Endothelial cell of umbilical vein (primary cell): ENCODE measurements at regions not wholly inside any gene's neighbourhood (a gene's known extent, or its start where the extent isn't known, plus 50 kb on each side); places are given as distances from the start of the nearest gene placed in this dataset.

Experiments used
- CTCF ChIP-seq, 2 donors: IDR thresholded peaks; 1 replicate in 1 of 2; 2 replicates in 1 of 2; pipeline ENCODE4 v1.5.1; 2011; ENCODE audit warnings: low read length in 2 of 2, mild to moderate bottlenecking in 2 of 2, moderate library complexity in 2 of 2, control low read depth in 1 of 2, inconsistent platforms in 1 of 2, low read depth in 1 of 2; ENCODE audit not compliant: insufficient read depth in 1 of 2; ENCODE audit errors: extremely low read depth in 1 of 2
- EZH2 ChIP-seq: IDR thresholded peaks from 2 replicates; pipeline ENCODE4 v1.6.1; 2012; ENCODE audit warnings: borderline replicate concordance, low read depth, mild to moderate bottlenecking, moderate library complexity, low read length, inconsistent platforms; ENCODE audit not compliant: severe bottlenecking
- GATA2 ChIP-seq: IDR thresholded peaks from 2 replicates; pipeline ENCODE4 v1.7.0; 2011; ENCODE audit warnings: low read depth, mild to moderate bottlenecking, moderate library complexity, mixed read lengths, low read length; ENCODE audit not compliant: insufficient read length, insufficient read depth
- POLR2A ChIP-seq: IDR thresholded peaks from 2 replicates; pipeline ENCODE4 v1.6.1; 2012; ENCODE audit warnings: low read depth, mild to moderate bottlenecking, control low read depth, low read length
- POLR2AphosphoS5 ChIP-seq: IDR thresholded peaks from 2 replicates; pipeline ENCODE4 v1.6.1; 2012; ENCODE audit warnings: low read depth, mild to moderate bottlenecking, control low read depth, low read length, moderate library complexity; ENCODE audit not compliant: insufficient read depth

- TF ChIP-seq CTCF (IDR thresholded peaks at IDR 0.05; ENCODE audit: extremely low read depth in 1 of 2, insufficient read depth in 1 of 2, low read depth in 1 of 2, low read length in 2 of 2) (no peak), POLR2AphosphoS5 (no peak), EZH2 (no peak), POLR2A (no peak), GATA2 (no peak)
Measured at GRCh38 chr4:123667496-123667895, 270.9 kb downstream of the SPRY1 start.
